HepG2 (cell line): ENCODE measurements at regions not wholly inside any gene's neighbourhood (a gene's known extent, or its start where the extent isn't known, plus 50 kb on each side); places are given as distances from the start of the nearest gene placed in this dataset.

Experiments
- CHD4 ChIP-seq: fragments of 200-600 bp; sonication (generic); IDR thresholded peaks from 2 replicates; pipeline ENCODE4 v1.7.0; 2017; ENCODE audit warnings: mild to moderate bottlenecking, low read length, borderline replicate concordance
- DNMT1 ChIP-seq: sonication (generic); formaldehyde crosslinking; IDR thresholded peaks from 2 replicates; pipeline ENCODE4 v1.5.1; 2020; ENCODE audit warnings: mild to moderate bottlenecking, missing genetic modification reagents
- POLR2AphosphoS5 ChIP-seq: IDR thresholded peaks from 2 replicates; pipeline ENCODE4 v1.6.1; 2012; ENCODE audit warnings: low read depth, low read length
- PRPF4 ChIP-seq: fragments of 200-400 bp; formaldehyde crosslinking; IDR thresholded peaks from 2 replicates; pipeline ENCODE4 v1.6.1; 2016; ENCODE audit warnings: low read length, low read depth; ENCODE audit not compliant: poor library complexity, severe bottlenecking
- TGIF2 ChIP-seq: IDR thresholded peaks from 2 replicates; pipeline ENCODE4 v1.6.1; 2016; ENCODE audit warnings: control low read depth, missing compliant biosample characterization
- ZNF343 ChIP-seq: sonication (generic); formaldehyde crosslinking; IDR thresholded peaks from 2 replicates; pipeline ENCODE4 v1.4.0; 2020; ENCODE audit warnings: mild to moderate bottlenecking, missing genetic modification reagents
- TF ChIP-seq, protein P1 (sequence below): IDR thresholded peaks from 2 replicates; pipeline ENCODE4 v1.6.1; 2016; ENCODE audit warnings: low read depth, borderline replicate concordance
- TF ChIP-seq, protein P2 (sequence below), 2 experiments: sonication (generic) in 1 of 2; formaldehyde crosslinking in 1 of 2; IDR thresholded peaks; 2 replicates each; pipeline versions ENCODE4 v1.5.1 to v1.6.1; 2011 to 2020; ENCODE audit warnings: borderline replicate concordance in 1 of 2, low read depth in 1 of 2, low read length in 1 of 2, mild to moderate bottlenecking in 1 of 2, missing genetic modification reagents in 1 of 2, moderate library complexity in 1 of 2

DNA sequence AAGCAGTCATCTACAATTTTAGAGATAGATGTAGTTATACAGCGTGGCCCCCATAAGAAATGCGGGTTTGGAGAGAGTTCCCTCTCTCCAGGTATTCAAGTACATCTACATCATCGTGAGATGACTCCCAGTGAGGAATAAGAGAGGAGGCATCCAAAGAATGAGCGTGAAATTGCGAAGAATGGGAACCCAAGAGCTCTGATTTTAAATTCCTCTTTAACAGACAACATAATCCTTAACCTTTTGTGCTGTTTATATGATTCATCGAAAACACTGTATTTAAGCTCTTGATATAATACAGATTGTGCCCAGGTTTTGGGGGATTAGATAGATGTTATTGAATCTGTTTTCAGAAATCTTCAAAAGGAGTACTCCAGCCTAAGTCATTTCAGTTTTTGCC lies 161.5 kb downstream of the COG6 start:
- no peak for TF ChIP-seq DNMT1
- TF ChIP-seq, protein P1, sequence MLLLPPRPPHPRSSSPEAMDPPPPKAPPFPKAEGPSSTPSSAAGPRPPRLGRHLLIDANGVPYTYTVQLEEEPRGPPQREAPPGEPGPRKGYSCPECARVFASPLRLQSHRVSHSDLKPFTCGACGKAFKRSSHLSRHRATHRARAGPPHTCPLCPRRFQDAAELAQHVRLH (CRISPR knock-in tag), result no peak
- no peak for TF ChIP-seq TGIF2 (CRISPR knock-in tag)
- TF ChIP-seq, protein P2, sequence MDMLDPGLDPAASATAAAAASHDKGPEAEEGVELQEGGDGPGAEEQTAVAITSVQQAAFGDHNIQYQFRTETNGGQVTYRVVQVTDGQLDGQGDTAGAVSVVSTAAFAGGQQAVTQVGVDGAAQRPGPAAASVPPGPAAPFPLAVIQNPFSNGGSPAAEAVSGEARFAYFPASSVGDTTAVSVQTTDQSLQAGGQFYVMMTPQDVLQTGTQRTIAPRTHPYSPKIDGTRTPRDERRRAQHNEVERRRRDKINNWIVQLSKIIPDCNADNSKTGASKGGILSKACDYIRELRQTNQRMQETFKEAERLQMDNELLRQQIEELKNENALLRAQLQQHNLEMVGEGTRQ (IDR thresholded peaks at IDR 0.05; ENCODE audit: low read depth, low read length), result no peak
- TF ChIP-seq, protein P2 (CRISPR knock-in tag; IDR thresholded peaks at IDR 0.05; ENCODE audit: borderline replicate concordance), result no peak
- no peak for TF ChIP-seq PRPF4
- TF ChIP-seq CHD4, result no peak
- TF ChIP-seq ZNF343 (CRISPR knock-in tag), result no peak
- no peak for TF ChIP-seq POLR2AphosphoS5
